Stimulated activated naive B cell treated with anti-CD40 and anti-IgM and Interleukin-4, amounts not matched to agents 10 μg/mL and 1 μg/mL and 100 μg/mL, for 72 hours (primary cell): ENCODE measurements at regions not wholly inside any gene's neighbourhood (a gene's known extent, or its start where the extent isn't known, plus 50 kb on each side); places are given as distances from the start of the nearest gene placed in this dataset.

ENCODE experiments used
- ATAC-seq, 2 donors: fragments of 150-1000 bp; cut with Tn5 transposase; replicated peaks; 2 replicates each; pipeline ENCODE4 v1.10.0; 2021; ENCODE audit warnings: moderate library complexity in 1 of 2
- DNase-seq: peaks from one replicate; pipeline ENCODE4 v3.0.0; 2021
- H3K27ac Mint-ChIP-seq: one replicate; pipeline ENCODE4 v1.8.0; 2022; ENCODE audit warnings: mild to moderate bottlenecking, mixed read lengths
- H3K27me3 Mint-ChIP-seq, 2 donors: one replicate each; pipeline ENCODE4 v1.8.0; 2022; ENCODE audit warnings: mixed read lengths in 2 of 2
- H3K36me3 Mint-ChIP-seq, 2 donors: one replicate each; pipeline ENCODE4 v1.8.0; 2022; ENCODE audit warnings: mixed read lengths in 2 of 2, mild to moderate bottlenecking in 1 of 2
- H3K4me1 Mint-ChIP-seq, 2 donors: one replicate each; pipeline ENCODE4 v1.8.0; 2022; ENCODE audit warnings: mixed read lengths in 2 of 2, mild to moderate bottlenecking in 1 of 2
- H3K4me3 Mint-ChIP-seq, 2 donors: one replicate each; pipeline ENCODE4 v1.8.0; 2022; ENCODE audit warnings: mild to moderate bottlenecking in 2 of 2, mixed read lengths in 2 of 2, moderate library complexity in 1 of 2
- H3K9me3 Mint-ChIP-seq, 2 donors: one replicate each; pipeline ENCODE4 v1.8.0; 2022; ENCODE audit warnings: mixed read lengths in 2 of 2, mild to moderate bottlenecking in 1 of 2

DNA sequence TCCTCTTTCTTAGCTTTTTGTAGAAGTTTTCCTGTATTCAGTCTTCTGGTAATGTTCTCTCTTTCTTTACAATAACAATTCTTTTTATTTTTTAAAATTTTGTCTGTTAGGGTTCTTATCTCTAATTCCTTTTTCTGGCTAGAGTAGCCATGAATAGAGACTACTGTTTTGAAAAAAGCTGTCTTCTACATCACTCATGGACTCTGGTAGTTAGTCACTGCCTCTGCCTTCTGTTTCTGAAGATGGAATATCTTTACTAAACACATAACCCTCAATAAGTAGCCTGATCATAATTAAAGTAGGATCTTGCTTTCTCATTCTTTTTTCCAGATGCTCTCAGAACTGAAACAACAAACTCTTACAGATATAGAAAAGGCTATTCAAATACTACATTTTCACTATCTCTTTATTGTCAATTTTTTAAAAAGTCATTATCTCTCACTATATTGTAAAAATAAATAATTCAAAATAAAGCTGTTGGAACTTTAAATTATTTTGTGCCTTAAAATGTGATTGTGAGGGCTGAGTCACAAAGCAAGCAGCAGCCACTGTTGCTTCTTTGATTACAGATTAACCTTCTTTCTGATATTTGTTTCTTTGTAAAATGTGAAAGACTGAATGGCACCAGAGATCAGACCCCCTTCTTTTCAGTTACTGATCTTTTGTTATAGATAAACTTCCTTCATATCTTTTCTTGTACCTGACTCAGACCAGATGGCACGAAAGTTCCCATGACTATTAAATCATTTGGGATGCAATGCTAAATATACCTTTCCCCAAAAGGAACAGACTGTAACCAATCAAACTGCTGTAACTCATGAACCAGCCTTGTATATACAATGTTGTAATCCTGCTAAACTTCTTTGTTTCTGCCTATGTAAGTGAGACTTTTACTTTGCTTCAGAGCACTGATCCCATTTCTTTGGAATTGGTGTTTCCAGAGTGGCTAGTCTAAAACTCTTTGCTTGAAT lies 1159.5 kb downstream of the IGSF11 start:
- ATAC-seq (no peak), DNase-seq (no peak)
- Mint-ChIP-seq H3K4me1 (no peaks in the 10 kb centered on the region), H3K27ac (no peak overlapping the region), H3K27me3 (no peaks in the 10 kb centered on the region), H3K36me3 (no peaks in the 10 kb centered on the region), H3K4me3 (no peak overlapping the region), H3K9me3 (no peaks in the 10 kb centered on the region)

DNA sequence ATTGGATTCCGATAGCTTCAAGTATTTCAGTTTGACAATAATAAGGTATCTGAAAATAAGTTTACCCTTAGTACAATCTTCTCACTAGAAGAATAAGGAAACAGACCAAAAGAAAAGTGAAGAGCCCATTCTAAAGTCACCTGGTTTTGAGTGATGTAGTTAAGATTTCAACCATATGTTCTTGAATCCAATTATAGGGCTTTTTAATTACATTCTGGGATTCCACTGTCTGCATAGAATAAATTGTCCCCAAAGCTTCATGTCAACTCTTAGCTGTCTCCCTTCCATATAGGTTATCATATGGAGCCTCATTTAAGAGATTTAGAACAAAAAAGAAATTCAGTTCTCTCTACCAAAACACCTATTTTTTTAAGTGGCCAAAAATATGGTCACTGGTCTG lies 1158.8 kb downstream of the IGSF11 start:
- Mint-ChIP-seq H3K9me3 (no peaks in the 10 kb centered on the region), H3K27ac (no peak overlapping the region), H3K27me3 (no peaks in the 10 kb centered on the region), H3K4me1 (no peaks in the 10 kb centered on the region), H3K36me3 (no peaks in the 10 kb centered on the region), H3K4me3 (no peak overlapping the region)
- ATAC-seq (no peak), DNase-seq (no peak)

DNA sequence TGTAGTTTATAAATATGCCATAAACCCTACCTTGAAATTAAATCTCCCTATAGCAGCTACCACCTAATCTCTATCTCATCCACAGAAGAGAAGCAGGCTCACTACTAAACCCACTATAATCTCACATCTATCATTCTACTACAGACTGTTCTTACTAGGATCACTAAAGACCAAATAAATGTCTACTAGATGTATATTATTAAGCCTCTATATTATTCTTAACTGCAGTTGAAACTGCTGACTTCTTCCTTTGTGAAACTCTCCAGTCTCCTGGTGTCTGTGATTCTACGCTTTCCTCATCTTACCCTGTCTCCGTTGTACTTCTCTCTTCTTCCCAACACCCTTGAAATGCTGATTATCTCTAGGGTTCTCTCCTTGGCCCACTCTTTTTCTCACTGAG lies 1154.0 kb downstream of the IGSF11 start:
- no peaks in the 10 kb centered on the region for H3K4me1 Mint-ChIP-seq

DNA sequence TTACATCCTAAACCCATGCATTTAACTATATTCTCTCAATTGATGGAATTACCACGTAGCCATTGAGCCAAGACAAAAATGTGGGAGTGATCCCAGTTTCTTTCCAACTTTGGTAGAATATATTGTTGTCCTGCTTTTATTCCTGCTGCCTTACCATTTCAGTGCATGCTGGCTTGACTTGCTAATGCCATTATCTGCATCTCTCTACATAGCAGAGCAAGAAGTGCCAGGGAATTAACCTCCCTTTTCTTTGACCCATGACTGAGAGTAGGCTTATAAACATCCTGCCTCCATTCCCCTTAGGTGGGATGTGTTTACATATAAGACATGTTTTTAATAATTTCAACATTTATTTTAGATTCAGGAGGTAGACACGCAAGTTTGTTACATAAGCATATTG lies 1153.4 kb downstream of the IGSF11 start:
- ATAC-seq, result no peak
- DNase-seq, result no peak
- Mint-ChIP-seq H3K36me3 (no peaks in the 10 kb centered on the region), H3K27me3 (no peaks in the 10 kb centered on the region), H3K4me3 (no peak overlapping the region), H3K4me1 (no peaks in the 10 kb centered on the region), H3K27ac (no peak overlapping the region), H3K9me3 (peaks cover 2 to 5% of the 10 kb centered on the region in 2 donors)

More for the DNA sequence above, 1154.0 kb downstream of the IGSF11 start:
- ATAC-seq (no peak), DNase-seq (no peak)
- Mint-ChIP-seq H3K4me3 (no peak overlapping the region), H3K36me3 (no peaks in the 10 kb centered on the region), H3K9me3 (peaks cover 2 to 5% of the 10 kb centered on the region in 2 donors), H3K27ac (no peak overlapping the region), H3K27me3 (no peaks in the 10 kb centered on the region)

DNA sequence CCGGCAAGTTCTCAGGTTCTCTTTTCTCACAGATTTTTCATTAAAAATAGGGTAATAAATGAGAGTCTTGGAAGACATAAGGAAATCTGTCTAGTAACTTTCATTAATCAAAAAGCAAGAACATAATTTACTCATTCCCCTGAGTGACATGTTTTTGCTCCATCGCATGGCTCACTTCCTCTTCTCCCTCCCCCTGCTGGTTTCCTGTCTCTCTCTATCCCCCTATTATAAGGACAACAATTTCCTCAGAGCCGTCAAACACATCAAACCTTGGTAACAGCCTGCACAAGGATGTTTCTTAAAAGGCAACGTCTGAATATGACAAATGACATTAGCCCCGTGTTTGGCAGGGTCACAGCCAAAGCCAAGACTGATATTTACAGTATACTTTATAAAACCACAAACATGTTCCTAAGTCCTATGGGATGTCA lies 1149.6 kb downstream of the IGSF11 start:
- Mint-ChIP-seq H3K4me3 (no peak overlapping the region), H3K36me3 (no peaks in the 10 kb centered on the region), H3K9me3 (peaks cover 2 to 5% of the 10 kb centered on the region in 2 donors), H3K27ac (no peak overlapping the region), H3K27me3 (no peaks in the 10 kb centered on the region), H3K4me1 (no peaks in the 10 kb centered on the region)
- ATAC-seq (peak; percentile 52 to 61), DNase-seq (no peak)

DNA sequence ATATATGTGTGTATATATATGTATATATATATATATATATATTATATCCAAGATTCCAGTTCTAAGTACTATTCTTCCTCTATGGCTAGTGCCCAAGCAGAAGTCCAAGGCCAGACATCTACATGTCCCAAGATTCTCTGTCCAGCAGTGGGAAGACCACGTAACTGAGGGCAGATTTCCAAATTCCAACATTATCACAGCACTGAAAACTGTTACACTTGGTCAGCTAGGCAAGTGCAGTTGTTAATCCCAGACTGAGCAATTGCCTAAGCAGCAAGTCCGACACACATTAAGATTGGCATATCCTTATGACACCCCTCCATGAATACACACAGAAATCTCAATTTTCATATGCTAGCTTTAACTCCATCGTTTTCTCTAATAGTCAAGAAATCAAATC lies 1148.5 kb downstream of the IGSF11 start:
- Mint-ChIP-seq H3K9me3 (peaks cover 2 to 5% of the 10 kb centered on the region in 2 donors), H3K4me1 (no peaks in the 10 kb centered on the region), H3K27me3 (no peaks in the 10 kb centered on the region), H3K4me3 (no peak overlapping the region), H3K27ac (no peak overlapping the region), H3K36me3 (no peaks in the 10 kb centered on the region)
- no peak for ATAC-seq
- no peak for DNase-seq

DNA sequence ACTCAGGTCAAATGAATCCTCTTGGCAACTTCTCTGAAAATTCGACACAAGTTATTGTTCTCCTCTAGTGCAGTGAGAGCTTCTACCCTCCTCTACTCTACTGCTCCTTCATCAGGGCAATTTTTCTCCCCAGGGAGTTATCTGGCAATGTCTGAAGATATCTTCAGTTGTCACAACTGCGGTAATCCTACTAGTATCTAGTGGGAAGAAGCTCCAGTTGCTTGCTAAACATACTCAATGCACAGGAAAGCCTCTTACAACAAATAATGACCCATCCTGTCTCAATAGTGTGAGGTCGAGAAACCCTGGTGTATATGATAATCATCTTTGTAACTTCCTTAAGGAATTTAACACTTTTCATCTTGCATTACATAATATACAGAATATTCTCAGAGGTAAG lies 1147.6 kb downstream of the IGSF11 start:
- no peaks in the 10 kb centered on the region for H3K36me3 Mint-ChIP-seq
- no peaks in the 10 kb centered on the region for H3K4me1 Mint-ChIP-seq
- no peaks in the 10 kb centered on the region for H3K27me3 Mint-ChIP-seq
- no peak overlapping the region for H3K4me3 Mint-ChIP-seq
- ATAC-seq (no peak), DNase-seq (no peak)
- H3K27ac Mint-ChIP-seq, result no peak overlapping the region
- peaks cover 2 to 3% of the 10 kb centered on the region in 2 donors for H3K9me3 Mint-ChIP-seq

DNA sequence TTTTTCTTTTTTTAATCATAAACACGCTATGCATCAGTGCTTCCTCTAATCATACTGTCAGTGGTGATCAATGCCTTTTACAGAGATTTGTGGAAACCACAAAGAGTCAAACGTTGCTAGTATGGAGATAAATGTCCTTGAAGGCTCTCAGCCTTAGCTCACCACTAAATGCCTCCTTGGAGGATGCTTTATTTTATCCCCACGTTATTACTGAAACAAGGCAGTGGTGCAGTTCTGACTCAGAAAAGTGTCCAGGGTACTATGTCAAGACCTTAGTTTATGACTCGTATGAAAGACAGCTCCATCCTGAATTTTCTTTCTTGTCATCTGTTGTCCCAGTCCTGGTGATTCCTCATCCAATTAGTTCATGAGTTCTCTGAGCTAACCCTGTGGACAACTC lies 1146.7 kb downstream of the IGSF11 start:
- no peaks in the 10 kb centered on the region for H3K27me3 Mint-ChIP-seq
- ATAC-seq, result peak in 1 of 2 donors; percentile 24
- H3K9me3 Mint-ChIP-seq, result no peaks in the 10 kb centered on the region
- no peaks in the 10 kb centered on the region for H3K36me3 Mint-ChIP-seq
- no peaks in the 10 kb centered on the region for H3K4me1 Mint-ChIP-seq
- DNase-seq, result no peak
- H3K4me3 Mint-ChIP-seq, result no peak overlapping the region
- no peak overlapping the region for H3K27ac Mint-ChIP-seq

DNA sequence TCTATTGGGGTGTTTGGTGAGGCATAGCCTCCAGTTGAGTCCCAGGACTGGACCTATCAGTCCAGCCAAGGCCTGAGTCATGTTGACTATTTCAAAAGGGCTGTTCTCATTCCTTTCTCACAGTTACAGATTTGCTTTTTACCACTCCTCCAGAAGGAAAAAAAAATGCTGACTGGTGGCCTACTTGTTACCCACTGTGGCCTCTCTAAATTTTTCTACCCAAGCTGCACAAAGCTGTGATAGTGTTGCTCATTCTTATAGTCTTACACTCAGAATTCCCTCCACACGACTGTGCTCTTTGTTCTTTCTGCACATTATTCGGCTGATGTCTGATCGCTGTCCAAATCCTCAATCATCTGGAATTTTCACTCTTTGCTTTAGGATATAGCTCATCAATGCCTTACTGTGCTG lies 1142.2 kb downstream of the IGSF11 start:
- Mint-ChIP-seq H3K4me3 (no peak overlapping the region), H3K27me3 (no peaks in the 10 kb centered on the region), H3K4me1 (no peaks in the 10 kb centered on the region), H3K27ac (no peak overlapping the region), H3K36me3 (no peaks in the 10 kb centered on the region), H3K9me3 (no peaks in the 10 kb centered on the region)
- DNase-seq, result no peak
- no peak for ATAC-seq

DNA sequence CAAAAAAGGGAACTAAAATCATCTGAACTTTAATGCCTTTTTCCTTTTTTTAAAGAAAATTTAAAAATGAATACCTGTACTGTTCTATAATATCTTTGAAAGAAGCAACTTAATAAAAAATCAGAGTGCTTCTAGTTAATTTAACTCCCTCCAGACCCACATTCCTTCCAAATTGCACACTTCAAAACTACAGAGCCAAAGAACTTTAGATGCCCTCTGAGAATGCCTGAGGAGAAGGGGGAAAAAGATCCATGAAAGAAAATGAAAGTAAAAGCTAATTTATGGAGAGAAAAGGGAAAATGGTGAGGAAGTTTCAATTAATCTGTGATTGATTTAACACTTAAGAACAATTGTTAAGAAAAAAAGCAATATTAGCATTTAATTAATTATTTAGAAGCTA lies 1141.6 kb downstream of the IGSF11 start:
- Mint-ChIP-seq H3K9me3 (no peaks in the 10 kb centered on the region), H3K4me1 (no peaks in the 10 kb centered on the region), H3K36me3 (no peaks in the 10 kb centered on the region), H3K27me3 (no peaks in the 10 kb centered on the region), H3K27ac (no peak overlapping the region), H3K4me3 (no peak overlapping the region)
- DNase-seq (no peak), ATAC-seq (no peak)

DNA sequence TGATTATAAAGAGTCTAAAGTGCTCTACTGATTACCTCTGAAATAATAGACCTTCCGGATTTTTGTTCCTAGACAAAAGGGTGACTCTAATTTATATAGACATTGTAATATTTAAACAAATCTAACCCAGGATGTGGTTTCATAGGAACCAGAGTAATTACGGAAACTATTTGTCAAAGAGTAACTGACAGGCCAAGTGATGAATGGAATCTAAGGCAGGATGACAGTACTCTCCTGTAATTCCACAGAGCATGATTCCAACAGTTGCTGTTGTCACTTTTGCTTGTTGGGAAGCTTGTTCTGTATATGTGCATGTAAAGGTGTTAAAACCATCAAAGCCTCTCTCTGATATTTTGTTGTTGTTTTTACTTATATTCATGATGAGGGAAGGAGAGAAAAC lies 1141.0 kb downstream of the IGSF11 start:
- Mint-ChIP-seq H3K27me3 (no peaks in the 10 kb centered on the region), H3K4me3 (no peak overlapping the region), H3K27ac (no peak overlapping the region), H3K4me1 (no peaks in the 10 kb centered on the region), H3K36me3 (no peaks in the 10 kb centered on the region), H3K9me3 (no peaks in the 10 kb centered on the region)
- ATAC-seq, result no peak
- DNase-seq, result no peak

DNA sequence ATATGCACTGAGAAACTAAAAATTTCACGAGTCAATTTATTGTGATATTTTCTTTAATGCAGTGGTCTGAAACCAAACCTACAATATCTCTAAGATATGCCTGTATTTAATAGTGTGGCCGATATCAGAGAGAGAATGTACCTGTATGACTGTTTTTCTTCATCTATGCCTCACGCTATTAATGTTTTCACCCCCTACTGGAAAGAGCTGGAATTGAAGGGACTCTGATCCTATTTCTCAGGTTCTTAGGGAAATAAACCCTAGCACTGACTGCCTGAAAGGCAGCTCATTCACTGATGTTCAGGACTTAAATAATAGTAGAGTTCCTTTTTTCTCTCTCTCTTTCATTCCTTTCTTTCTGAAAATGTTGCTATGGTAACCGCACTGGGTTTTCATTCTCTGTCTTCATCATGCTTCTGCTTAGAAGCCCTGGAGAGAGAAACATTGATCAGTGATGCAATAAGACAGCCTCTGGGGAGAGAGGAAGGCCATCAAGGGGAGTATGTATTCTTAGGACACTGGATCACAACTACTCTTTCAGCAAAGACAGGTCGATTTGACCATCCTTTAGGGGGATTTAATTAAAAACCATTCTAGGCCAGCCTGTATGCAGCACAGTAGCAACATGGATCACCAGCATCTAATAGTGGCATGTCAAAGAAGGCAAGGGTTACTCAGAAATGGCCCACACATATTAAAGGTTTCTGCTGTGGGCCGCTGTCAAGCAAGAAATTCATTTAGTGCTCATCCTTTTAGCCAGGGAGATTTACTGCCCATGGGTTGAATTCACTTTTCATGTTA lies 1135.7 kb downstream of the IGSF11 start:
- no peaks in the 10 kb centered on the region for H3K9me3 Mint-ChIP-seq
- ATAC-seq (peak in 1 of 2 donors; percentile 34), DNase-seq (no peak)
- H3K27ac Mint-ChIP-seq, result no peak overlapping the region
- H3K4me3 Mint-ChIP-seq, result no peak overlapping the region
- no peaks in the 10 kb centered on the region for H3K27me3 Mint-ChIP-seq
- no peaks in the 10 kb centered on the region for H3K4me1 Mint-ChIP-seq
- no peaks in the 10 kb centered on the region for H3K36me3 Mint-ChIP-seq

DNA sequence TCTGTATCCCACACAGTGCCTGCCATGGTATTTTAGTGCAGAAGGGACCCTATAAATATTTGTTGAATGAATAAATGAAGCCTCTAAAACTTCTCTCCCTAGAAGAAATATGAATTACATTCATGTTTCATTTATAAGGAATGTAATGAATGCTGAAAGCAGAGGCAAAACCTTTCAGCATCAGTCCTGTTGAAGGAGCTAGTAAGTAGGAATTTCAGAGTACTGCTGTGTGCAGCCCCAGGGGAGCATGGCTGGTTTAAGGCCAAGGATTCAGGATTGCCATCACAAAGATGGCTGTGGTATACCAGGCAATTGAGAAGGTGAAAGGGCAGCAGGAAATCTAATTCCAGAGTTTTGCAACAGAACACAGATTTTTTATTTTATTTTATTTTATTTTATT lies 1131.4 kb downstream of the IGSF11 start:
- no peaks in the 10 kb centered on the region for H3K9me3 Mint-ChIP-seq
- no peaks in the 10 kb centered on the region for H3K36me3 Mint-ChIP-seq
- H3K27ac Mint-ChIP-seq, result no peak overlapping the region
- H3K4me1 Mint-ChIP-seq, result no peaks in the 10 kb centered on the region
- ATAC-seq (no peak), DNase-seq (no peak)
- no peaks in the 10 kb centered on the region for H3K27me3 Mint-ChIP-seq
- H3K4me3 Mint-ChIP-seq, result no peak overlapping the region

DNA sequence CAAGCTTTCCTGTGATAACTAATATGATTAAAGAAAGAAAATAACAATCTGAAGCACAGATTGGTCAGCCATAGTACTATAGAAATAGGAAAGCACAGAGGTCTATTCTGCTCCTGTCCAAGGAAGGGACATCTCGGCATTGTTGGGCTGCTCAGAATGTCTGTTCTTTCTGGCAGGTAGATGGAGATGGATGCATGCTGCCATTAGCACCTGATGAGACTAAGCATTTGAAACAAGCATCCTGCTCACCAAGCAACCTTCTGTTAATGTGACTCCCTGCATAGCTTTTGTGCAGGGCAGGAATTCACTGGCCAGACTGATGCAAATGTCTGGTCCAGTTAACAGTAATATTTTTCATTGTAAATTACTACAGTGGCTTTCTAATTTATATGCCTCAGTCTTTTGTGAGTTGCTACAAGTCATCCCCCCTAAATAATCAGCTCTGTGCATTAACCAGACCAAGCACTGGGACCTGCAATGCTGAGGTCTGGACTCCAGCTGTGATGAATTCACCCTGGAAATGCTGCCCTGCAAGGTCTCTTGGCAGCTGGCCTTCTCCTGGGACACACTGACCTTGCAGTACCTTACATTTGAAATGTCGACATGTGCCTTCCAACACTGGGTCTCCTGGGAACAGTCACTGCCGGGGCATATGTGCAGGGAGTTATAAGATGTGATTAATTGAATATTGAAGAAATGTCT lies 1123.7 kb downstream of the IGSF11 start:
- ATAC-seq (no peak), DNase-seq (no peak)
- Mint-ChIP-seq H3K27ac (no peak overlapping the region), H3K27me3 (no peaks in the 10 kb centered on the region), H3K9me3 (no peaks in the 10 kb centered on the region), H3K4me3 (no peak overlapping the region), H3K4me1 (no peaks in the 10 kb centered on the region), H3K36me3 (no peaks in the 10 kb centered on the region)
